ENCODE measurements at regions not wholly inside any gene's neighbourhood (a gene's known extent, or its start where the extent isn't known, plus 50 kb on each side); places are given as distances from the start of the nearest gene placed in this dataset.

- Histone ChIP-seq H3K27me3 (replicated peaks in 1 of 2; ENCODE audit: control insufficient read depth in 2 of 2, insufficient read depth in 2 of 2, low read length in 1 of 2) (no peaks in the 10 kb centered on the region), H3K9ac (ENCODE audit: control insufficient read depth, insufficient read depth, low read length) (no peak overlapping the region), H3K4me1 (ENCODE audit: control insufficient read depth, insufficient read depth, low read length) (no peaks in the 10 kb centered on the region), H3K4me3 (no peak overlapping the region), H2AFZ (ENCODE audit: control insufficient read depth, low read depth, low read length) (no peak overlapping the region), H3K36me3 (ENCODE audit: control insufficient read depth in 2 of 2, insufficient read depth in 2 of 2, low read length in 1 of 2) (no peaks in the 10 kb centered on the region), H3K4me2 (ENCODE audit: control insufficient read depth, insufficient read depth) (no peak overlapping the region), H3K79me2 (ENCODE audit: control insufficient read depth, insufficient read depth, low read length) (no peaks in the 10 kb centered on the region), H4K20me1 (ENCODE audit: control insufficient read depth, insufficient read depth) (no peaks in the 10 kb centered on the region), H3K9me3 (replicated peaks; ENCODE audit: control insufficient read depth, insufficient read depth, low read length) (no peaks in the 10 kb centered on the region), H3K27ac (ENCODE audit: control insufficient read depth, insufficient read depth) (peak overlapping the region; percentile 49; the same call in 1 of the 2 replicates)
- SMC1A ChIA-PET (ENCODE audit: uncharacterized antibody, unreplicated experiment), result interaction anchor here (1.0 to 1.3 kb wide), 2 partner anchors 43 to 57 kb away, joined by 3 to 4 read pairs; no protein-coding TSS in a partner anchor
- intact Hi-C loops (cut with micrococcal nuclease; ENCODE audit: unreplicated experiment), result loop anchor here (2.0 to 10.0 kb wide), 4 partner anchors 76 to 248 kb away; no protein-coding TSS in a partner anchor
- DNase-seq (ENCODE audit: low read depth, low spot score) (peak; percentile 57), FAIRE-seq (no peak), ATAC-seq (peak; percentile 81)
- 49% methylated on average over 12 of the region's 12 CpGs for WGBS (ENCODE audit: insufficient coverage, insufficient replicate concordance, low lambda C conversion rate, missing lambda C conversion rate)
- RAD21 ChIA-PET (ENCODE audit: unreplicated experiment), result no interaction called here
- in situ Hi-C loops (cut with MboI), result no loop called here
- POLR2A ChIA-PET, result no interaction called here
- CTCF ChIA-PET, result no interaction called here
- BruUV-seq (replicated peaks), result no TSS peak
- TF ChIP-seq DPF2 (IDR thresholded peaks at IDR 0.05), result peak; percentile 82
- TF ChIP-seq MLLT1 (IDR thresholded peaks at IDR 0.05), result peak; percentile 62
- TF ChIP-seq BCL11A (IDR thresholded peaks at IDR 0.05; ENCODE audit: low read depth, low read length), result peak; percentile 92
- peak; percentile 63 to 65; a peak in 3 of 4 replicates for TF ChIP-seq IKZF2 (IDR thresholded peaks at IDR 0.05)
- no peak for TF ChIP-seq BCLAF1 (IDR thresholded peaks at IDR 0.05)
- TF ChIP-seq BHLHE40 (IDR thresholded peaks at IDR 0.05; ENCODE audit: borderline replicate concordance in 1 of 2, low read depth in 2 of 2, low read length in 1 of 2), result 0 out of 4 replicates have a peak, but pooled peaks of 1 of the 2 experiments have one; percentile 33
- peak; percentile 38; the same call in 1 of the 2 replicates for TF ChIP-seq RELB (IDR thresholded peaks at IDR 0.05; ENCODE audit: low read depth)
- peak; percentile 81; the same call in 1 of the 2 replicates for TF ChIP-seq ZNF217 (IDR thresholded peaks at IDR 0.05)
- no peak for TF ChIP-seq NFYA (IDR thresholded peaks at IDR 0.05; ENCODE audit: borderline replicate concordance, low read depth, low read length)
- TF ChIP-seq ZNF687 (IDR thresholded peaks at IDR 0.05), result 0 out of 2 replicates have a peak, but pooled peaks have one; percentile 22
- TF ChIP-seq ATF7 (IDR thresholded peaks at IDR 0.05; ENCODE audit: low read depth), result peak; percentile 40
- peak; percentile 65 for TF ChIP-seq IKZF1 (conservative IDR thresholded peaks at IDR 0.05)
- peak; percentile 97 for TF ChIP-seq MTA2 (IDR thresholded peaks at IDR 0.05; ENCODE audit: low read depth)
Measured at GRCh38 chr2:195411219-195411687, 245.8 kb upstream of the SLC39A10 start.

Data from GM12878 (cell line).